H1 (cell line): ENCODE measurements at regions not wholly inside any gene's neighbourhood (a gene's known extent, or its start where the extent isn't known, plus 50 kb on each side); places are given as distances from the start of the nearest gene placed in this dataset.

Source experiments
- GTF2F1 ChIP-seq: IDR thresholded peaks from 2 replicates; pipeline ENCODE4 v1.6.1; 2012; ENCODE audit warnings: low read depth, low read length, improper control_type of control experiment, borderline replicate concordance
- NANOG ChIP-seq: IDR thresholded peaks from 2 replicates; pipeline ENCODE4 v1.6.1; 2011; ENCODE audit warnings: low read length, low read depth, mild to moderate bottlenecking, inconsistent platforms; ENCODE audit not compliant: insufficient read depth, poor library complexity, severe bottlenecking
- TCF12 ChIP-seq: IDR thresholded peaks from 2 replicates; pipeline ENCODE4 v1.6.1; 2011; ENCODE audit warnings: low read depth, mild to moderate bottlenecking, low read length
- TF ChIP-seq, protein P1 (sequence below): IDR thresholded peaks from 2 replicates; pipeline ENCODE4 v1.6.1; 2012; ENCODE audit warnings: low read length, inconsistent platforms

DNA sequence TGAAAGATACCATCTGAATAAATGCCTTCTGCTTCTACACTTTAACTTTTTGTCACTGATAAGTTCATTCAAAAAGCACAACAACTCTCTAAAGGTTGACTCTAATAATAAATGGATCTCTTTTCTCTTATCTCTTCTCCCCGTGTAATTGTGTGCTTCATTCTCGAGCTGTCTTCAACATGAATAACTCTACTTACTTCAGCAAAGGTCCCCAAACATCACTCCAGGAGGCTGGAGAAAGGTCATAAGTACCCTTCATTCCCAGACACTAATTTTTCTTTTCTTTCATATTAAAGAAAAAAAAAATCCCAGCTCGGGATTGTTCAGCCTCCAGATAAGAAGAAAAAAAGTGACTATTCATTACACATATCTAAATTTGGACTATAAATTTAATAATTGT is 222.2 kb downstream of the FOXO1 start (continued):
- TF ChIP-seq, protein P1, sequence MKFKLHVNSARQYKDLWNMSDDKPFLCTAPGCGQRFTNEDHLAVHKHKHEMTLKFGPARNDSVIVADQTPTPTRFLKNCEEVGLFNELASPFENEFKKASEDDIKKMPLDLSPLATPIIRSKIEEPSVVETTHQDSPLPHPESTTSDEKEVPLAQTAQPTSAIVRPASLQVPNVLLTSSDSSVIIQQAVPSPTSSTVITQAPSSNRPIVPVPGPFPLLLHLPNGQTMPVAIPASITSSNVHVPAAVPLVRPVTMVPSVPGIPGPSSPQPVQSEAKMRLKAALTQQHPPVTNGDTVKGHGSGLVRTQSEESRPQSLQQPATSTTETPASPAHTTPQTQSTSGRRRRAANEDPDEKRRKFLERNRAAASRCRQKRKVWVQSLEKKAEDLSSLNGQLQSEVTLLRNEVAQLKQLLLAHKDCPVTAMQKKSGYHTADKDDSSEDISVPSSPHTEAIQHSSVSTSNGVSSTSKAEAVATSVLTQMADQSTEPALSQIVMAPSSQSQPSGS: no peak
- TF ChIP-seq TCF12: no peak
- no peak for TF ChIP-seq GTF2F1
- no peak for TF ChIP-seq NANOG
